K562 (cell line): ENCODE measurements at regions not wholly inside any gene's neighbourhood (a gene's known extent, or its start where the extent isn't known, plus 50 kb on each side); places are given as distances from the start of the nearest gene placed in this dataset.

Experiments
- AFF1 ChIP-seq, 2 experiments: fragments of 450-650 bp; IDR thresholded peaks; 2 replicates each; pipeline ENCODE4 v1.6.1; 2018; ENCODE audit warnings: mild to moderate bottlenecking in 2 of 2, low read depth in 1 of 2; ENCODE audit not compliant: partially characterized antibody in 2 of 2
- CBFB ChIP-seq: sonication (generic); formaldehyde crosslinking; IDR thresholded peaks from 2 replicates; pipeline ENCODE4 v1.4.0; 2020; ENCODE audit warnings: mild to moderate bottlenecking, missing genetic modification reagents
- E2F4 ChIP-seq: sonication (generic); formaldehyde crosslinking; IDR thresholded peaks from 2 replicates; pipeline ENCODE4 v1.8.0; 2022; ENCODE audit warnings: mild to moderate bottlenecking, low read depth, missing genetic modification reagents
- EP300 ChIP-seq: IDR thresholded peaks from 2 replicates; pipeline ENCODE4 v1.6.1; 2012; ENCODE audit warnings: low read length, improper control_type of control experiment
- ESRRA ChIP-seq: fragments of 450-650 bp; IDR thresholded peaks from 2 replicates; pipeline ENCODE4 v1.6.1; 2014; ENCODE audit warnings: low read depth, mild to moderate bottlenecking, moderate library complexity, borderline replicate concordance
- ETV1 ChIP-seq: fragments of 450-650 bp; conservative IDR thresholded peaks from 2 replicates; pipeline ENCODE4 v1.6.1; 2016; ENCODE audit warnings: missing genetic modification characterization, control low read depth, low read depth, missing compliant biosample characterization
- HMGN3 ChIP-seq: IDR thresholded peaks from 2 replicates; pipeline ENCODE4 v1.6.1; 2011; ENCODE audit warnings: borderline replicate concordance, low read depth, mild to moderate bottlenecking, mixed read lengths, low read length; ENCODE audit not compliant: insufficient read length; ENCODE audit errors: extremely low read depth
- MAFG ChIP-seq: fragments of 450-650 bp; conservative IDR thresholded peaks from 2 replicates; pipeline ENCODE4 v1.6.1; 2016; ENCODE audit warnings: missing genetic modification characterization, missing compliant biosample characterization
- MCM3 ChIP-seq: fragments of 450-650 bp; IDR thresholded peaks from 2 replicates; pipeline ENCODE4 v1.6.1; 2016
- MCM7 ChIP-seq, 2 experiments: fragments of 450-650 bp; IDR thresholded peaks; 2 replicates each; pipeline ENCODE4 v1.6.1; 2016 to 2018
- MTA3 ChIP-seq: fragments of 450-650 bp; formaldehyde crosslinking; IDR thresholded peaks from 2 replicates; pipeline ENCODE4 v1.6.1; 2017; ENCODE audit warnings: mild to moderate bottlenecking, borderline replicate concordance
- SIN3A ChIP-seq, 2 experiments: fragments of 150-350 bp in 1 of 2; IDR thresholded peaks; 2 replicates each; pipeline ENCODE4 v1.6.1; 2011 to 2016; ENCODE audit warnings: borderline replicate concordance in 2 of 2, low read depth in 2 of 2, low read length in 2 of 2, mild to moderate bottlenecking in 2 of 2, moderate library complexity in 2 of 2; ENCODE audit not compliant: control insufficient read depth in 1 of 2
- SP1 ChIP-seq: sonication (generic); formaldehyde crosslinking; IDR thresholded peaks from 2 replicates; pipeline ENCODE4 v1.8.1; 2022; ENCODE audit warnings: mild to moderate bottlenecking, missing genetic modification reagents
- VEZF1 ChIP-seq: fragments of 200-800 bp; sonication (Bioruptor generic); IDR thresholded peaks from 2 replicates; pipeline ENCODE4 v1.6.1; 2017; ENCODE audit warnings: missing genetic modification characterization, missing compliant biosample characterization
- ZFP30 ChIP-seq: fragments of 250-450 bp; sonication (Bioruptor Pico); IDR thresholded peaks from 2 replicates; pipeline ENCODE4 v1.8.0; 2022; ENCODE audit warnings: moderate library complexity, mild to moderate bottlenecking, inconsistent platforms, borderline replicate concordance
- ZFP91 ChIP-seq: sonication (generic); formaldehyde crosslinking; IDR thresholded peaks from 2 replicates; pipeline ENCODE4 v1.8.0; 2022; ENCODE audit warnings: mild to moderate bottlenecking, missing genetic modification reagents
- ZNF224 ChIP-seq: sonication (generic); formaldehyde crosslinking; IDR thresholded peaks from 2 replicates; pipeline ENCODE4 v1.8.0; 2022; ENCODE audit warnings: mild to moderate bottlenecking, missing genetic modification reagents
- ZNF347 ChIP-seq: fragments of 450-650 bp; formaldehyde crosslinking; IDR thresholded peaks from 2 replicates; pipeline ENCODE4 v1.4.0; 2020; ENCODE audit warnings: low read depth, mild to moderate bottlenecking, moderate library complexity

GRCh38 chr5:135173662-135174290 is 139.7 kb upstream of the PITX1 start (continued):
- TF ChIP-seq EP300 (peak; percentile 82), HMGN3 (peak; percentile 47), VEZF1 (CRISPR knock-in tag) (no peak), MCM3 (no peak), ESRRA (no peak), ETV1 (no peak), ZNF224 (CRISPR knock-in tag) (no peak), CBFB (CRISPR knock-in tag) (no peak), E2F4 (no peak), ZFP91 (no peak), ZFP30 (CRISPR knock-in tag) (no peak), SP1 (CRISPR knock-in tag) (peak; percentile 44; the same call in 1 of the 2 replicates), MTA3 (0 out of 2 replicates have a peak, but pooled peaks have one; percentile 71), MCM7 (IDR thresholded peaks at IDR 0.05) (no peak), MAFG (tag) (no peak), ZNF347 (CRISPR knock-in tag) (no peak), AFF1 (IDR thresholded peaks at IDR 0.05; ENCODE audit: low read depth in 1 of 2, partially characterized antibody in 2 of 2) (no peak), SIN3A (IDR thresholded peaks at IDR 0.05; ENCODE audit: borderline replicate concordance in 2 of 2, control insufficient read depth in 1 of 2, low read depth in 2 of 2, low read length in 2 of 2) (no peak; a peak in 1 of 4 replicates)
